PFSK-1 (cell line): ENCODE measurements at regions not wholly inside any gene's neighbourhood (a gene's known extent, or its start where the extent isn't known, plus 50 kb on each side); places are given as distances from the start of the nearest gene placed in this dataset.

ENCODE experiments used
- FOXP2 ChIP-seq: optimal IDR thresholded peaks from 2 replicates; pipeline ENCODE3; 2011; ENCODE audit warnings: borderline replicate concordance, control low read depth, inconsistent platforms; ENCODE audit not compliant: insufficient read depth; ENCODE audit errors: extremely low read length, extremely low read depth
- POLR2AphosphoS5 ChIP-seq: IDR thresholded peaks from 2 replicates; pipeline ENCODE4 v1.6.1; 2012; ENCODE audit warnings: low read depth, mild to moderate bottlenecking, control low read depth, low read length, moderate library complexity
- SIN3A ChIP-seq: IDR thresholded peaks from 2 replicates; pipeline ENCODE4 v1.6.1; 2012; ENCODE audit warnings: mild to moderate bottlenecking, low read length, moderate library complexity, borderline replicate concordance; ENCODE audit not compliant: insufficient read depth
- TAF1 ChIP-seq: IDR thresholded peaks from 2 replicates; pipeline ENCODE4 v1.6.1; 2012; ENCODE audit warnings: low read length, control low read depth, borderline replicate concordance; ENCODE audit not compliant: insufficient read depth
- TF ChIP-seq, protein P1 (sequence below), 2 experiments: IDR thresholded peaks; 2 replicates each; pipeline versions ENCODE4 v1.6.1 to v1.8.0; 2011 to 2012; ENCODE audit warnings: low read depth in 2 of 2, low read length in 2 of 2, control low read depth in 1 of 2, inconsistent platforms in 1 of 2, mild to moderate bottlenecking in 1 of 2, moderate library complexity in 1 of 2; ENCODE audit not compliant: insufficient read depth in 1 of 2

DNA sequence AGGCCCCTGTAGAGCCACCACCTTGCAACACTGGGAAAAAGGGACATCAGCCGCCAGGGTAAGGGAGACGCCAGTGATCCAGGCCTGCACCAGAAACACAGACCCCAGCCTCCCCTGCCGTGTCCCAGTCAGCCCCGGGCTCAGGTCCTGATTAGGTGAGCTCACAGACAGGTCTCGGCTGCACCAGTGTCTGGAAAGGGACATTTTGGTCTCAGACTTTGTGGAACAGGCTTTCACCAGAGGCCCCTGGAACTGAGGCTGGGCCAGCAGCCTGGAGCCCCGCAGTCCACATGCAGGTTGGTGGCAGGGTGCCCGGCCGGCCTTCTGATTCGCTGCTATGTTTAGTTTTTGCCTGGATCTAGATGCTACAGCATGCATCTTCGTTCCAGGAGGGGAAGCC, 369.0 kb upstream of the IRX4 start:
- TF ChIP-seq FOXP2 = no peak
- no peak for TF ChIP-seq SIN3A
- TF ChIP-seq, protein P1, sequence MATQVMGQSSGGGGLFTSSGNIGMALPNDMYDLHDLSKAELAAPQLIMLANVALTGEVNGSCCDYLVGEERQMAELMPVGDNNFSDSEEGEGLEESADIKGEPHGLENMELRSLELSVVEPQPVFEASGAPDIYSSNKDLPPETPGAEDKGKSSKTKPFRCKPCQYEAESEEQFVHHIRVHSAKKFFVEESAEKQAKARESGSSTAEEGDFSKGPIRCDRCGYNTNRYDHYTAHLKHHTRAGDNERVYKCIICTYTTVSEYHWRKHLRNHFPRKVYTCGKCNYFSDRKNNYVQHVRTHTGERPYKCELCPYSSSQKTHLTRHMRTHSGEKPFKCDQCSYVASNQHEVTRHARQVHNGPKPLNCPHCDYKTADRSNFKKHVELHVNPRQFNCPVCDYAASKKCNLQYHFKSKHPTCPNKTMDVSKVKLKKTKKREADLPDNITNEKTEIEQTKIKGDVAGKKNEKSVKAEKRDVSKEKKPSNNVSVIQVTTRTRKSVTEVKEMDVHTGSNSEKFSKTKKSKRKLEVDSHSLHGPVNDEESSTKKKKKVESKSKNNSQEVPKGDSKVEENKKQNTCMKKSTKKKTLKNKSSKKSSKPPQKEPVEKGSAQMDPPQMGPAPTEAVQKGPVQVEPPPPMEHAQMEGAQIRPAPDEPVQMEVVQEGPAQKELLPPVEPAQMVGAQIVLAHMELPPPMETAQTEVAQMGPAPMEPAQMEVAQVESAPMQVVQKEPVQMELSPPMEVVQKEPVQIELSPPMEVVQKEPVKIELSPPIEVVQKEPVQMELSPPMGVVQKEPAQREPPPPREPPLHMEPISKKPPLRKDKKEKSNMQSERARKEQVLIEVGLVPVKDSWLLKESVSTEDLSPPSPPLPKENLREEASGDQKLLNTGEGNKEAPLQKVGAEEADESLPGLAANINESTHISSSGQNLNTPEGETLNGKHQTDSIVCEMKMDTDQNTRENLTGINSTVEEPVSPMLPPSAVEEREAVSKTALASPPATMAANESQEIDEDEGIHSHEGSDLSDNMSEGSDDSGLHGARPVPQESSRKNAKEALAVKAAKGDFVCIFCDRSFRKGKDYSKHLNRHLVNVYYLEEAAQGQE (IDR thresholded peaks at IDR 0.05; ENCODE audit: insufficient read depth in 1 of 2, low read depth in 2 of 2, low read length in 2 of 2) = no peak
- no peak for TF ChIP-seq TAF1
- no peak for TF ChIP-seq POLR2AphosphoS5

DNA sequence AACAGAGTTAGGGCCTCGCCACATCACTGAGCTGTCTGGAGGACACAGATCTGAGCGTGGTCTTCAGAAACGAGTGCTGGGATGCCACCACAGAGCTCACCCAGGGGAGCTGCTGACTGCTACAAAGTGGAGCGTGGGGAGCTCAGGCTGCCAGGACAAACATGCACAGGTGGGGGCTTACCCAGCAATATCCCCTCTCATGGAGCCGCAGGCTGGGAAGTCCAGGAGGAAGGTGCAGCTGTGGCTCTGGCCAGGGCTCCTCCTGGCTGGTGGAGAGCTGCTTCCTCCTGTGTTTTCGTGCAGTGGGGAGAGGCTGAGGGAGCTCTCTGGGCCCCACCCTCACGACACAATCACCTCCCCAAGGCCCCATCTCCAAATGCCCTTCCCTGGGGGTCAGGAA, 368.6 kb upstream of the IRX4 start:
- TF ChIP-seq FOXP2 (no peak), POLR2AphosphoS5 (no peak), SIN3A (no peak), TAF1 (no peak)
- TF ChIP-seq, protein P1 (IDR thresholded peaks at IDR 0.05; ENCODE audit: insufficient read depth in 1 of 2, low read depth in 2 of 2, low read length in 2 of 2) = no peak

DNA sequence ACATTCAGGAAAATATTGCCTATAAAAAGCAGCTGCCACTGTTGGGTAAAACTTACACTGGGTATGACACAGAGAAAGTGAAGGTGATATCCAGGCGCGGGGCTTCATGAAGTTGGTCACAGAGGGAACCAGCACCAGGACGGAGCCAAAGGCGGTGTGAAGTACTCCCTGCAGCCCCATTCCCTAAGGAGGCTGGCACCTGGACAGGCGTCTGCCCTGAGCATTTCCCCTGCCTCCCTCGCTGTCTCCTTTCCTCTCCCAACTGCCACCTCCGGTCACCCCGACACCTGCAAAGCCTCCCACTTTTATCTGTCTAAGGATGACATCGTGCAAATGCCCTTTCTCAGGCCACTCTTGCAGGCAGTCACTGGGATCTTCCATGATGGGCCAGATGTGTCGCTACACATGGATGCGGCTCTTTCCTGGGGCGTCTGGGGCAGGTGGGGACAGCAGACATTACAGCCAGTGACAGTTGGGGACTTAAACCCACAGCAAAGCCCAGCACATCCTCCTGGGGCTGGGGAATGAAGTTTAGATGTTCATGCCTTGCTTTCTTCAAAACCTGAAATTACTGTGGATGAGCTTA, 367.7 kb upstream of the IRX4 start:
- no peak for TF ChIP-seq SIN3A
- no peak for TF ChIP-seq POLR2AphosphoS5

DNA sequence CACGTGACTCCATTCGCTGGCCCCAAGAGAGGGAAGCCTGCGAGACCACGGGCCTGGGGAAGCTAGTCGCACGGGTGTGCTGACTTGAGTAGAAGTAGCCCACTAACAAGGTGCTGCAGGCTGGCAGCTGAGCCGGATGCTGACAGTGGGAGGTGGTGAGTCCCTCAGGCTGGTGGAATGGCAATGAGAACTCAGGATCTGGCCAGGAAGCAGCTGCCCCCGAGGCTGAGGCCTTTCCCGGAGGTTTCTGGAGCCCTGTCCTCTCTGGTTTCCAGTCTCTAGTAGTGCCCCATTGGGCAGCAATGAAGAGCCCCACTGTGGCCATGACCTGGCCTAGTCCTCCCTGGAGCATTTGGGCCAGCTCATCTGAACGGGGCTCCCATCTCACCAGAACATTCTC, 366.7 kb upstream of the IRX4 start:
- TF ChIP-seq, protein P1 (IDR thresholded peaks at IDR 0.05; ENCODE audit: insufficient read depth in 1 of 2, low read depth in 2 of 2, low read length in 2 of 2) = no peak
- TF ChIP-seq SIN3A = no peak
- no peak for TF ChIP-seq POLR2AphosphoS5
- TF ChIP-seq TAF1 = no peak
- TF ChIP-seq FOXP2 = no peak

DNA sequence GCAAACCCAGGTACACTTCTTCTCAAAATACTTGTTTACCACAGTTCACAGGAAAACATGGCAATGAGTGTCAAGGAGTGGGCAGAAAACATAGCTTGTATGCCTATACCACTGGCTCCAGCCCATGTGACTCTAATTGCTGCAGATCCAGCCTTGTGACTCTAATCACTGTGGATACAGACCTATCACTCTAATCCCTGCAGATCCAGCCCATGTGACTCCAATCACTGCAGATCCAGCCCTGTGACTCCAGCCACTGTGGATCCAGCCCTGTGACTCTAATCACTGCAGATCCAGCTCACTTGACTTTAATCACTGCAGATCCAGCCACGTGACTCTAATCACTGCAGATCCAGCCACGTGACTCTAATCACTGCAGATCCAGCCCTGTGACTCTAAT, 366.3 kb upstream of the IRX4 start:
- TF ChIP-seq SIN3A (no peak), POLR2AphosphoS5 (no peak), FOXP2 (no peak)

DNA sequence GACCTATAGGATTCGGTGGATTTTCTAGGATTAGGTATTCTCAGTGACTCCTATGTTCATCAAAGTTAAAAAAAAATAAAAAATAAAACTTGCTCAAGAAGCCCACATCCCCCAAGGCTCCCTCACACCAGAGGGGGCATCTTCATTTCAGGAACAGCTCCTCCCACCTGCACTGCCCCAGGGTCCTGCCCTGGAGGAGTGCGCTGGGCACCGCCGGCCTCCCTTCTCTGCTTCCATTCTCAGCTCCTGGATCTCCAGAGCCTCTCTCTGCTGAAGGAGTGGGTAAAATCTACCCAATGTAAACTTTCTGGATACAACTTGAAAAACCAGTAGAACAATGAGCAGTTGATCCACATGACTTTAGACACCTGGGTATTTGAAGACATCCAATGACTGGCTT, 359.8 kb upstream of the IRX4 start:
- TF ChIP-seq FOXP2 = no peak

DNA sequence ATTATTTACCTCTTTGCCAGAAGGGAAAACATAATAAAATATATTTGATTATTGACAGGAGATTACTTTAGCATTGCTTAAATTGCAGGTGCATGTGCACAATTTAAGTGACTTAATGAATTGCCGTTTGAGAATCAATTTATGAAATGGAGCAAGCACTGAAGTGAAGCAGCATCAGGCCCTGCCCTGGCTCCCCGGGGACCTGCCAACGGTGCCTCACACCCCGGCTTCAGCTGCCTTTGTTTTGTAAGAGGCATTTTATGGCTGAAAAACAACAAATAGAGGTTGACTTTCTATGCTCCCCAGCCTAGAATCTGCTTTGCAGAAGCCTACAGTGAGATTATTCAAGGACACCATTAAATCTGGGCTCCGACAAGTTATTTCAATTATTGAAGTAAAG, 359.1 kb upstream of the IRX4 start:
- TF ChIP-seq, protein P1 (IDR thresholded peaks at IDR 0.05; ENCODE audit: insufficient read depth in 1 of 2, low read depth in 2 of 2, low read length in 2 of 2) = no peak
- no peak for TF ChIP-seq FOXP2
